Suprapubic skin (tissue), 4 donors: ENCODE measurements at regions not wholly inside any gene's neighbourhood (a gene's known extent, or its start where the extent isn't known, plus 50 kb on each side); places are given as distances from the start of the nearest gene placed in this dataset.
A peak's percentile ranks its signal among the peaks of the same experiment; 100 is the strongest.

ENCODE experiments used
- DNase-seq, 2 donors: peaks; one replicate each; pipeline ENCODE4 v3.0.0-alpha.2; 2019; ENCODE audit warnings: low spot score in 2 of 2
- H3K27ac ChIP-seq: fragments of 200-600 bp; sonication (generic); one replicate; pipeline ENCODE4 v1.5.1; 2019
- H3K27me3 ChIP-seq: fragments of 200-600 bp; sonication (generic); one replicate; pipeline ENCODE4 v1.5.1; 2019
- H3K36me3 ChIP-seq: fragments of 200-600 bp; sonication (generic); one replicate; pipeline ENCODE4 v1.5.1; 2019
- H3K4me1 ChIP-seq: fragments of 200-600 bp; sonication (generic); one replicate; pipeline ENCODE4 v1.5.1; 2019
- H3K4me3 ChIP-seq: fragments of 200-600 bp; sonication (generic); one replicate; pipeline ENCODE4 v1.5.1; 2019; ENCODE audit warnings: mild to moderate bottlenecking
- H3K9me3 ChIP-seq: fragments of 200-600 bp; sonication (generic); one replicate; pipeline ENCODE4 v1.5.1; 2019
- EP300 ChIP-seq: sonication (generic); formaldehyde crosslinking; IDR thresholded peaks from one replicate; pipeline ENCODE4 v1.6.1; 2017; ENCODE audit warnings: antibody characterized with exemption
- POLR2A ChIP-seq, 2 donors: fragments of 450-650 bp; IDR thresholded peaks; one replicate each; pipeline ENCODE4 v1.6.1; 2017; ENCODE audit warnings: antibody characterized with exemption in 2 of 2, mild to moderate bottlenecking in 2 of 2, moderate library complexity in 2 of 2
- POLR2AphosphoS5 ChIP-seq, 3 donors: sonication (generic); formaldehyde crosslinking; IDR thresholded peaks; one replicate each; pipeline ENCODE4 v1.6.1; 2017; ENCODE audit warnings: antibody characterized with exemption in 3 of 3
- WGBS: methylation state at CpG from one replicate; pipeline ENCODE4 v1.1.5; 2018; 5-methylcytosine and 5-hydroxymethylcytosine counted together
- TF ChIP-seq, protein P1 (sequence below), 2 donors: fragments of 200-600 bp in 1 of 2; fragments of 450-650 bp in 1 of 2; sonication (generic) in 1 of 2; IDR thresholded peaks; one replicate each; pipeline ENCODE4 v1.5.1; 2016 to 2019; ENCODE audit warnings: antibody characterized with exemption in 2 of 2, mild to moderate bottlenecking in 1 of 2, moderate library complexity in 1 of 2

DNA sequence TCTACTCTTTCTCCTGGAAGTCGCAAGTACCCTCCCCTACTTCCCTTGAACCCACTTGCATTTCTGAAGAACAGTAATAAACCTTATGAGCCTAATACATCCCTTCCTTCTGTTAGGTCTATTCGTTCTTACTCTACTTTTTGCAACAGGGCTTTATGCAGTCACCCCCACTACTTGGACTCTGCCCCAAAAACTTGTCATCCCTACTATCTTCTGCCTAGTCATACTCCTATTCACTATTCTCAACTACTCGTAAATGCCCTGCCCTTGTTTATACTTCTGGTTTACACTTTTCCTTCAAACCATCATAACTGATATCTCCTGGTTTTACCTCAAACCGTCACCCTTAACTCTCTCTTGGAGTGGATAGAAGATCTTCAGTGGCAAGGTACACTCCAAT is 55.2 kb upstream of the SLIT2 start:
- no peaks in the 10 kb centered on the region for H3K36me3 ChIP-seq
- peaks cover 10% of the 10 kb centered on the region for H3K4me1 ChIP-seq
- H3K9me3 ChIP-seq: no peaks in the 10 kb centered on the region
- TF ChIP-seq, protein P1, sequence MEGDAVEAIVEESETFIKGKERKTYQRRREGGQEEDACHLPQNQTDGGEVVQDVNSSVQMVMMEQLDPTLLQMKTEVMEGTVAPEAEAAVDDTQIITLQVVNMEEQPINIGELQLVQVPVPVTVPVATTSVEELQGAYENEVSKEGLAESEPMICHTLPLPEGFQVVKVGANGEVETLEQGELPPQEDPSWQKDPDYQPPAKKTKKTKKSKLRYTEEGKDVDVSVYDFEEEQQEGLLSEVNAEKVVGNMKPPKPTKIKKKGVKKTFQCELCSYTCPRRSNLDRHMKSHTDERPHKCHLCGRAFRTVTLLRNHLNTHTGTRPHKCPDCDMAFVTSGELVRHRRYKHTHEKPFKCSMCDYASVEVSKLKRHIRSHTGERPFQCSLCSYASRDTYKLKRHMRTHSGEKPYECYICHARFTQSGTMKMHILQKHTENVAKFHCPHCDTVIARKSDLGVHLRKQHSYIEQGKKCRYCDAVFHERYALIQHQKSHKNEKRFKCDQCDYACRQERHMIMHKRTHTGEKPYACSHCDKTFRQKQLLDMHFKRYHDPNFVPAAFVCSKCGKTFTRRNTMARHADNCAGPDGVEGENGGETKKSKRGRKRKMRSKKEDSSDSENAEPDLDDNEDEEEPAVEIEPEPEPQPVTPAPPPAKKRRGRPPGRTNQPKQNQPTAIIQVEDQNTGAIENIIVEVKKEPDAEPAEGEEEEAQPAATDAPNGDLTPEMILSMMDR (IDR thresholded peaks at IDR 0.05): no peak
- TF ChIP-seq EP300 (no peak), POLR2A (IDR thresholded peaks at IDR 0.05) (no peak), POLR2AphosphoS5 (IDR thresholded peaks at IDR 0.05) (no peak)
- no peaks in the 10 kb centered on the region for H3K27me3 ChIP-seq
- no peak for DNase-seq
- WGBS: 91% methylated on average over 4 of the region's 4 CpGs
- H3K27ac ChIP-seq: no peak overlapping the region
- no peak overlapping the region for H3K4me3 ChIP-seq

DNA sequence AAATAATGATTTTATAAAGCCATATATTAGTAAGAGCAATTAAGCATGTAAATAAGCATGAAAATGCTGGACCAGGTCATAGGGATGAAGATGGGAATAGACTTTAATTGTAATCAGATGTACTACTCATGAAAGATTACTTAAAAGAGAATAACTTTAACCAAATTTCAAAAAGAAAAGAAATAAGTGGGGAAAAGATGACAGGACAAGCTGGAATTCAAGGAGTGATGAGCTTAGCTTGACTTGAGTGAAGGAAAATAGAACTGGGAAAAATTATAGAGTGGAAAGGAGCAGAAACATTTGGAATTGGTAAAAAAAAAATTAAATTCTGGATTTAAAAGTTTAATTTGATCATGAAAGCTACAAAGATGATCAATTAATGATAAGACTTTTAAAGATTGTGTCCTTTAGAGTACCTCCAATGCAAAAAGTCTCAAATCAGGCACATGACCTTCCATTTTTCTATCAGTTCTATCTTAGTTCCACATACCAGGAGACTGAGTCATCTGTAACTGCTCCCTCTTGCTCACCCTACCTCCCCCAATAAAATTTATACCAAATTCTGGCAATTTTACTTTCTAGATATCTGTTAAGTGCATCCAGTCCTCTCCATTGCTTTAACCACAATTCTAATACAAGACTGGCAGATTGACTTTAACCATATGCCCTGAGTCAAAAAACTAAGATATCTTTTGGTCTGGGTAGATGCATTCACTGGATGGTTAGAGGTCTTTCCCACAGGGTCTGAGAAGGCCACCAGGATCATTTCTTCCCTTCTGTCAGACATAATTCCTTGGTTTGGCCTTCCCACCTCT is 56.4 kb upstream of the SLIT2 start:
- no peak overlapping the region for H3K27ac ChIP-seq

DNA sequence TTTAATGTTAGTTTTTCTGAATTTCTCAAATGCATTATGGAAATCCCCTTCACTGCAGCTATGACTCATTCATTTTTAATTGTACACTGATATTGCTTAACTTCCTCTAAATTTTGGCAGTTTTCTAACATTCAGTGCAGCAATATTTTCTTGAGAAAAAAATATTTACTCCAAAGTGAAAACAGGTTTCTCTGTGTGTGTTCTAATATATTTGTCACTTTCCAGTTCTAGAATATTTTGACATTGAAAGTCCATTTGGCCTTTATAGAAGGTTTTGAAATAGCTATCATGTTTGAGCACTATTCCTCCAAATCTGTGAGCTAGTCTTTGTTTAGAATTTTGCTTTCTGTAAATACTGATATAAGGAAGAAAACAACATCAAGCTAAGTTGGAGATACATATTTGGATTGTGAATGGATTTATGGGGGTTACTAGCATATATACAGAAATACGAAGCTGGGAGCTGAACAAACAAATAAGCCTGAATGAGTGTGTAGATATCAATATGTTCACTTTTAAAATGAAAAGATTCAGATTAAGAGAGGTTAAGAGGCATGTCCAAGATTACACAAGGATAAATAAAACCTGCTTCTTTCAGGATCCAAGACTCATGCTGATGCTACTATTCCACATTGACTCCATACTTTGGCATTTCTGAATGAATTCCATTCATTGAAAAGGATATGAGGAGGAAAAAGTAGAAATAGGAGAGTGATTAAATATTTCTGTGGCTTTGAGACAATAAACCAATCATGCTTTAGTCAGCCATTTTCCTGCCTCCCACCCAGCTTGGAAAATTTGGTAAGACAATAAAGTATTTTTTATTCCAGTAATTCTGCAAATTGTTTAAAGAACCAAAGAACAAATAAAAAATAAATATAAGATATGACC is 57.3 kb upstream of the SLIT2 start:
- Histone ChIP-seq H3K36me3 (no peaks in the 10 kb centered on the region), H3K4me1 (peaks cover 10% of the 10 kb centered on the region), H3K27me3 (no peaks in the 10 kb centered on the region), H3K27ac (peak overlapping the region; percentile 48), H3K9me3 (no peaks in the 10 kb centered on the region), H3K4me3 (no peak overlapping the region)
- no peak for DNase-seq
- TF ChIP-seq, protein P1 (IDR thresholded peaks at IDR 0.05): no peak
- TF ChIP-seq POLR2A (IDR thresholded peaks at IDR 0.05) (no peak), POLR2AphosphoS5 (IDR thresholded peaks at IDR 0.05) (no peak), EP300 (no peak)
- 45% methylated on average over 1 of the region's 1 CpG for WGBS

More for the DNA sequence above, 56.4 kb upstream of the SLIT2 start:
- H3K4me1 ChIP-seq: peaks cover 10% of the 10 kb centered on the region
- TF ChIP-seq POLR2AphosphoS5 (IDR thresholded peaks at IDR 0.05): no peak
- no peak for TF ChIP-seq EP300
- TF ChIP-seq, protein P1 (IDR thresholded peaks at IDR 0.05): no peak
- no peak for TF ChIP-seq POLR2A (IDR thresholded peaks at IDR 0.05)
- H3K9me3 ChIP-seq: no peaks in the 10 kb centered on the region
- no peaks in the 10 kb centered on the region for H3K27me3 ChIP-seq
- DNase-seq: no peak
- H3K4me3 ChIP-seq: no peak overlapping the region
- no peaks in the 10 kb centered on the region for H3K36me3 ChIP-seq

DNA sequence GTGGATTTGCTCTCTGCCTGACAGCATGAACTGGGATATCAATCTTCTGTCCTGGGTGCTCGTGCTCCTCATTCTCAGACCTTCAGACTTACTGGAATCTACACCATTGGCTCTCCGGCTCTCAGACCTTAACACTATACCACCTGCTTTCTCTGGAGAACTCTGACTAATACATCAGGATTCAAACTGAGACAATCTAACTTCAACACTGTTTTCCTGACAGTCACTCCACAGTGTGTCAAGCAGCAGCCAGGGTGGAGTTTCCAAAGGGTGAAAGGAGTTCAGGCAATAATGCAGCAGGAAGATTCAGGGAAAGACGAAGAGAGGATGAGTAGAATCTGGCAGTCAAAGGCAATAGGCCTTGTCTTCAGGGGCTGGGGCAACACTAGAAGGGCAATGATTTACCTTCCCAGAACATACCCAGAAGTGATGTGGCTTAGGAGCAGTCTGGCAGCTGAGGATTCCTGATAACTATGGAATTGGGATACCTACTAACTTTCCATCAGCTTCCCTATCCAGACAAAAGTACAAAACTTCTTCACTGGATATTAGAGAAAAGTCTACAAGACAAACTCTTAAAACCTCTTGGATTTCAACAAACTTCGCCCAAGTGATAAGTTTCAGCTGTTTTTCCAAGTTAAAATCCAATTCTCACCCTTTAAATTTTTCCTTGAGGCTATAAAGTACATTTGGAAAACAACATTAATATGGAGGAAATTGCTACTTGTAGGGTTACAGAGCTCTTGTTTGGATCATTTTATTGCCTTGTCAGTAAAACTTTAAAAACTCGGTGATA is 58.4 kb upstream of the SLIT2 start:
- no peak for DNase-seq
- WGBS: 53% methylated on average over 5 of the region's 5 CpGs
- H3K9me3 ChIP-seq: no peaks in the 10 kb centered on the region
- H3K4me3 ChIP-seq: no peak overlapping the region
- TF ChIP-seq POLR2AphosphoS5 (IDR thresholded peaks at IDR 0.05) (no peak), POLR2A (IDR thresholded peaks at IDR 0.05) (no peak), EP300 (no peak)
- TF ChIP-seq, protein P1 (IDR thresholded peaks at IDR 0.05): no peak
- no peaks in the 10 kb centered on the region for H3K27me3 ChIP-seq
- H3K4me1 ChIP-seq: peaks cover 10% of the 10 kb centered on the region
- peak overlapping the region; percentile 29 for H3K27ac ChIP-seq
- H3K36me3 ChIP-seq: no peaks in the 10 kb centered on the region
